Prostate gland (tissue), 2 donors: ENCODE measurements at regions not wholly inside any gene's neighbourhood (a gene's known extent, or its start where the extent isn't known, plus 50 kb on each side); places are given as distances from the start of the nearest gene placed in this dataset.

Experiments used
- DNase-seq: peaks from one replicate; pipeline ENCODE4 v3.0.0-alpha.2; 2019; ENCODE audit warnings: low spot score
- H3K27ac ChIP-seq, 2 donors: fragments of 200-600 bp; sonication (generic); 2 replicates each; pipeline ENCODE4 v1.5.1; 2017 to 2019
- H3K27me3 ChIP-seq: fragments of 200-600 bp; sonication (generic); replicated peaks from 2 replicates; pipeline ENCODE4 v1.5.1; 2019; ENCODE audit not compliant: insufficient read depth
- H3K36me3 ChIP-seq, 2 donors: fragments of 200-600 bp; sonication (generic); 1 replicate in 1 of 2; 2 replicates in 1 of 2; pipeline versions ENCODE4 v1.5.1 to v1.8.1; 2017 to 2019
- H3K4me1 ChIP-seq: fragments of 200-600 bp; sonication (generic); replicated peaks from 2 replicates; pipeline ENCODE4 v1.5.1; 2019
- H3K4me3 ChIP-seq, 2 donors: fragments of 200-600 bp; sonication (generic); 2 replicates each; pipeline ENCODE4 v1.5.1; 2017 to 2019
- H3K9me3 ChIP-seq: fragments of 200-600 bp; sonication (generic); 2 replicates; pipeline ENCODE4 v1.5.1; 2017
- POLR2A ChIP-seq: fragments of 450-650 bp; IDR thresholded peaks from one replicate; pipeline ENCODE4 v1.6.1; 2016; ENCODE audit warnings: antibody characterized with exemption, mild to moderate bottlenecking
- POLR2AphosphoS5 ChIP-seq: sonication (generic); formaldehyde crosslinking; IDR thresholded peaks from one replicate; pipeline ENCODE4 v1.6.1; 2017; ENCODE audit warnings: antibody characterized with exemption
- WGBS: methylation state at CpG from one replicate; pipeline ENCODE4 v1.1.5; 2018; 5-methylcytosine and 5-hydroxymethylcytosine counted together
- intact Hi-C: fragments of 100-400 bp; cut with DNase I; formaldehyde crosslinking; loops from one replicate; pipeline ENCODE4 v1.14.2; 2022
- TF ChIP-seq, protein P1 (sequence below), 4 experiments: fragments of 200-600 bp in 2 of 4; fragments of 450-650 bp in 2 of 4; sonication (generic) in 2 of 4; IDR thresholded peaks; 1 replicate in 3 of 4; 2 replicates in 1 of 4; pipeline ENCODE4 v1.5.1; 2016 to 2019; ENCODE audit warnings: antibody characterized with exemption in 4 of 4, mild to moderate bottlenecking in 2 of 4, moderate library complexity in 2 of 4

DNA sequence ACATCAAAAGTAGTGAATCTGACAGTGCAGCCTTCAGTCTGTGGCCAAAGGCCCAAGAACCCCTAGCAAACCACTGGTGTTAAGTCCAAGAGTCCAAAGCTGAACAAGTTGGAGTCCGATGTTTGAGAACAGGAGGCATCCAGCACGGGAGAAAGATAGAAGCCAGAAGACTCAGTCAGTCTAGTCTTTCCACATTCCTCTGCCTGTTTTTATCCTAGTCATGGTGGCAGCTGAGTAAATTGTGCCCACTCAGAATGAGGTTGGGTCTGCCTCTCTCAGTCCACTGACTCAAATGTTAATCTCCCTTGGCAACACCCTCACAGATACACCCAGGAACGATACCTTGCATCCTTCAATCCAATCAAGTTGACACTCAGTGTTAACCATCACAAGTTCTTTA, 1255.4 kb downstream of the LRFN5 start:
- Histone ChIP-seq H3K4me1 (no peaks in the 10 kb centered on the region), H3K36me3 (no peaks in the 10 kb centered on the region)
- 51% methylated on average over 3 of the region's 3 CpGs for WGBS

DNA sequence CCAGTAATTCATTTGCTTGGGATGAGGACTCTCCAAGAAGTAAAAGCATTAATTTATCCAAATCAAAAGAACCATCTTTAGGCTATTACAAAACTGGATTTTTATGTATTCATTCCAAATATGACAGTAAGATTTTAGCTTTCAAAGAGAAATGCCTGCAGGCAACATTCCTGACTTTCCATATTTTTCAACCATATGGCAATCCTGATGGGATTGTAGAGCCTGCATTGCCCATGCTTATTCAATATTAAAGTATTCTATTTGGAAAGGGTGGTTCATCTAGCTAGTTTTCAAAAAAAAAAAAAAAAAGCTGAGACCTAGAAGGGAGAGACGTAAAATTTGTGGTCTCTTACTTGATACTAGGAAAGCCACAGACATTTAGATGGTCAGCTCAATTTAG, 1253.7 kb downstream of the LRFN5 start:
- Histone ChIP-seq H3K36me3 (no peaks in the 10 kb centered on the region), H3K9me3 (no peaks in the 10 kb centered on the region), H3K4me3 (no peak overlapping the region), H3K4me1 (no peaks in the 10 kb centered on the region), H3K27ac (no peak overlapping the region), H3K27me3 (no peaks in the 10 kb centered on the region)
- DNase-seq, result no peak
- no peak for TF ChIP-seq POLR2AphosphoS5
- TF ChIP-seq, protein P1, sequence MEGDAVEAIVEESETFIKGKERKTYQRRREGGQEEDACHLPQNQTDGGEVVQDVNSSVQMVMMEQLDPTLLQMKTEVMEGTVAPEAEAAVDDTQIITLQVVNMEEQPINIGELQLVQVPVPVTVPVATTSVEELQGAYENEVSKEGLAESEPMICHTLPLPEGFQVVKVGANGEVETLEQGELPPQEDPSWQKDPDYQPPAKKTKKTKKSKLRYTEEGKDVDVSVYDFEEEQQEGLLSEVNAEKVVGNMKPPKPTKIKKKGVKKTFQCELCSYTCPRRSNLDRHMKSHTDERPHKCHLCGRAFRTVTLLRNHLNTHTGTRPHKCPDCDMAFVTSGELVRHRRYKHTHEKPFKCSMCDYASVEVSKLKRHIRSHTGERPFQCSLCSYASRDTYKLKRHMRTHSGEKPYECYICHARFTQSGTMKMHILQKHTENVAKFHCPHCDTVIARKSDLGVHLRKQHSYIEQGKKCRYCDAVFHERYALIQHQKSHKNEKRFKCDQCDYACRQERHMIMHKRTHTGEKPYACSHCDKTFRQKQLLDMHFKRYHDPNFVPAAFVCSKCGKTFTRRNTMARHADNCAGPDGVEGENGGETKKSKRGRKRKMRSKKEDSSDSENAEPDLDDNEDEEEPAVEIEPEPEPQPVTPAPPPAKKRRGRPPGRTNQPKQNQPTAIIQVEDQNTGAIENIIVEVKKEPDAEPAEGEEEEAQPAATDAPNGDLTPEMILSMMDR (IDR thresholded peaks at IDR 0.05), result no peak
- TF ChIP-seq POLR2A, result no peak
- WGBS, result 79% methylated on average over 1 of the region's 1 CpG
- intact Hi-C loops, result no loop called here

More for the DNA sequence above, 1255.4 kb downstream of the LRFN5 start:
- Histone ChIP-seq H3K27ac (no peak overlapping the region), H3K27me3 (no peaks in the 10 kb centered on the region), H3K4me3 (no peak overlapping the region), H3K9me3 (no peaks in the 10 kb centered on the region)
- DNase-seq, result no peak
- intact Hi-C loops, result no loop called here
- no peak for TF ChIP-seq POLR2A
- TF ChIP-seq POLR2AphosphoS5, result no peak
- TF ChIP-seq, protein P1 (IDR thresholded peaks at IDR 0.05), result no peak

DNA sequence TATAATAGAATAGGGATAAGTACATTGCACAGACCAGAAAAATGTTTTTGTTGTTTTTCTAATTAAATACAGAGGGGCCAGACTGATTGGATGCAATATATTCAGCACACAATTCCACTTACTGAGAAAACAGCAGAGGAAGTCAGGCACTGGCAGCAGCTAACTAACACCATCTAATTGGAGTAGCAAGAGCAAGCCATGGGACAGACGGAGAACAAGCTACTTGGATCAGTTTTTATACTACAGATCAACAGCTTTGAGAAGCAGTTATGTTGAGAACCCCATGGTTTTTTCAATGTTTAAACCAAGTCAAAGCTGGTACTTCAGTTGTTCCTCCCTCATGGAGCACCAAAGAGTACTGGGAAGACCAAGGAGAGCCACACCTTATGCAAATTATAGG, 1249.4 kb downstream of the LRFN5 start:
- Histone ChIP-seq H3K4me1 (no peaks in the 10 kb centered on the region), H3K36me3 (no peaks in the 10 kb centered on the region), H3K4me3 (no peak overlapping the region), H3K9me3 (no peaks in the 10 kb centered on the region), H3K27me3 (no peaks in the 10 kb centered on the region), H3K27ac (no peak overlapping the region)
- no peak for TF ChIP-seq POLR2AphosphoS5
- TF ChIP-seq, protein P1 (IDR thresholded peaks at IDR 0.05), result no peak
- TF ChIP-seq POLR2A, result no peak
- 77% methylated on average over 1 of the region's 1 CpG for WGBS
- DNase-seq, result no peak
- intact Hi-C loops, result no loop called here

DNA sequence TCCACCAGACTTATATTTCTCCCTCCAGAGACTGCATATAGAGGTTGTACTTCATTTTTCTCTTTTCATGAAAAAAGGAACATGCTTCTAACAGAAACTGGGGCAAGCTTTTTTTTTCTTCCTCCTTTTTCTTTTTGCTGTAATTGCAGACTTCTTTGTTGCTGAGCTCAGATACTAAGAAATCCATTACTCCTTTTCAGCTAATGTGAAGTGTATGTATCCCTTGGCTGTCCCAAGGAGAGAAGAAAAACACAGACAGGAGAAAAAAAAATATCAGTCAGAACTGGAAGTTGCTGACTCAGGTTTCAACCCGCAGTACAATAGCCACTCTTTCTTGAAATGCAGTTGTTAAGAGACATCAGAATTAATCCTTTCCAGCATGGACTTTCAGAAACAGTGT, 1248.4 kb downstream of the LRFN5 start:
- 0% methylated on average over 1 of the region's 1 CpG for WGBS
- Histone ChIP-seq H3K4me1 (no peaks in the 10 kb centered on the region), H3K27ac (no peak overlapping the region), H3K9me3 (no peaks in the 10 kb centered on the region), H3K4me3 (no peak overlapping the region), H3K36me3 (no peaks in the 10 kb centered on the region), H3K27me3 (no peaks in the 10 kb centered on the region)
- no peak for TF ChIP-seq POLR2A
- no peak for DNase-seq
- intact Hi-C loops, result no loop called here

DNA sequence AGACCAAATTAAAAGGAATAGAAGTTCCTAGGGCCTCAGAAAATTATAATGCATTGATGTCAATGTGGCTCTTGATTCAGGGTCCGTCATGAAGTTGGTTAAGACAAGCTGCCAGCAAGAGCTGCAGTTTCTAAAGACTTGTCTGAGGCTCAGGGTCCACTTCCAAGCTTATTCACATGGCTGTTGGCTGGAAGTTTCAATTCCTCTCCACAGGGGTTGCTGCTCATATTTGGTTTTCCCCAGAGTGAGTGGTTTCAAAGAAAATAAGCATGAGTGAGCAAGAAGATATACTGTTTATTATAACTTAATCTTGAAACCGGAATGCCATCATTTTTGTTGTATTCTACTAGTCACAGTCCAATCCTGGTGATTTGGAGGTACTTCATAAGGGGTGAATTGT, 1247.4 kb downstream of the LRFN5 start:
- no peak overlapping the region for H3K27ac ChIP-seq
- H3K36me3 ChIP-seq, result no peaks in the 10 kb centered on the region
- H3K4me3 ChIP-seq, result no peak overlapping the region
- WGBS, result 82% methylated on average over 2 of the region's 2 CpGs
- no peak for DNase-seq
- H3K4me1 ChIP-seq, result no peaks in the 10 kb centered on the region
- H3K9me3 ChIP-seq, result no peaks in the 10 kb centered on the region
- H3K27me3 ChIP-seq, result no peaks in the 10 kb centered on the region
- TF ChIP-seq, protein P1 (IDR thresholded peaks at IDR 0.05), result no peak
- TF ChIP-seq POLR2A (no peak), POLR2AphosphoS5 (no peak)
- intact Hi-C loops, result no loop called here
